GM12878 (cell line): ENCODE measurements at regions not wholly inside any gene's neighbourhood (a gene's known extent, or its start where the extent isn't known, plus 50 kb on each side); places are given as distances from the start of the nearest gene placed in this dataset.
A peak's percentile ranks its signal among the peaks of the same experiment; 100 is the strongest.

Experiments used
- CREB1 ChIP-seq: IDR thresholded peaks from 2 replicates; pipeline ENCODE4 v1.6.1; 2012; ENCODE audit warnings: low read depth, mild to moderate bottlenecking, inconsistent platforms
- FOXM1 ChIP-seq: IDR thresholded peaks from 2 replicates; pipeline ENCODE4 v1.6.1; 2012; ENCODE audit warnings: low read depth, mild to moderate bottlenecking, inconsistent platforms, low read length, moderate library complexity
- GABPA ChIP-seq: IDR thresholded peaks from 2 replicates; pipeline ENCODE4 v1.6.1; 2014; ENCODE audit warnings: antibody characterized with exemption, low read depth, mild to moderate bottlenecking, inconsistent platforms
- HDGF ChIP-seq: fragments of 450-650 bp; IDR thresholded peaks from 2 replicates; pipeline ENCODE4 v1.6.1; 2016; ENCODE audit warnings: antibody characterized with exemption
- JUND ChIP-seq: IDR thresholded peaks from 2 replicates; pipeline ENCODE4 v1.6.1; 2012; ENCODE audit warnings: low read depth, mild to moderate bottlenecking, low read length, improper control_type of control experiment, moderate library complexity
- KLF5 ChIP-seq: fragments of 450-650 bp; IDR thresholded peaks from 2 replicates; pipeline ENCODE4 v1.6.1; 2014; ENCODE audit warnings: mild to moderate bottlenecking; ENCODE audit not compliant: partially characterized antibody
- PAX8 ChIP-seq: fragments of 450-650 bp; IDR thresholded peaks from 2 replicates; pipeline ENCODE4 v1.6.1; 2017; ENCODE audit warnings: mild to moderate bottlenecking, moderate library complexity
- POLR2AphosphoS2 ChIP-seq: IDR thresholded peaks from 2 replicates; pipeline ENCODE4 v1.6.1; 2011; ENCODE audit warnings: low read depth, mild to moderate bottlenecking, low read length, improper control_type of control experiment, moderate library complexity
- POU2F2 ChIP-seq: IDR thresholded peaks from 3 replicates; pipeline ENCODE4 v1.6.1; 2011; ENCODE audit warnings: low read depth, mild to moderate bottlenecking, low read length, borderline replicate concordance
- RAD21 ChIP-seq: IDR thresholded peaks from 2 replicates; pipeline ENCODE4 v1.6.1; 2011; ENCODE audit warnings: mild to moderate bottlenecking, low read depth, low read length, moderate library complexity; ENCODE audit not compliant: insufficient read depth
- RELA ChIP-seq: fragments of 450-650 bp; IDR thresholded peaks from 2 replicates; pipeline ENCODE4 v1.8.0; 2014; ENCODE audit warnings: borderline replicate concordance; ENCODE audit not compliant: partially characterized antibody
- RUNX3 ChIP-seq: IDR thresholded peaks from 2 replicates; pipeline ENCODE4 v1.6.1; 2012; ENCODE audit warnings: low read length, inconsistent platforms
- SKIL ChIP-seq: fragments of 450-650 bp; IDR thresholded peaks from 2 replicates; pipeline ENCODE4 v1.6.1; 2017; ENCODE audit warnings: mild to moderate bottlenecking, low read depth, inconsistent platforms; ENCODE audit not compliant: poor library complexity, severe bottlenecking
- STAT3 ChIP-seq: IDR thresholded peaks from 2 replicates; pipeline ENCODE4 v1.6.1; 2011; ENCODE audit warnings: low read depth, low read length, improper control_type of control experiment
- SUZ12 ChIP-seq: fragments of 200-600 bp; sonication (generic); IDR thresholded peaks from one replicate; pipeline ENCODE4 v1.6.1; 2018; ENCODE audit warnings: antibody characterized with exemption, mild to moderate bottlenecking; ENCODE audit not compliant: unreplicated experiment
- TAF1 ChIP-seq: IDR thresholded peaks from 2 replicates; pipeline ENCODE4 v1.6.1; 2011; ENCODE audit warnings: mild to moderate bottlenecking, low read depth, low read length, borderline replicate concordance
- TBL1XR1 ChIP-seq: IDR thresholded peaks from 2 replicates; pipeline ENCODE4 v1.6.1; 2012; ENCODE audit warnings: low read depth, low read length, improper control_type of control experiment
- TCF7 ChIP-seq: IDR thresholded peaks from 2 replicates; pipeline ENCODE4 v1.6.1; 2014; ENCODE audit warnings: antibody characterized with exemption, borderline replicate concordance
- ZNF217 ChIP-seq: fragments of 450-650 bp; IDR thresholded peaks from 2 replicates; pipeline ENCODE4 v1.6.1; 2017; ENCODE audit warnings: antibody characterized with exemption, mild to moderate bottlenecking
- TF ChIP-seq, protein P1 (sequence below): IDR thresholded peaks from 2 replicates; pipeline ENCODE4 v1.6.1; 2012; ENCODE audit warnings: low read length, inconsistent platforms
- TF ChIP-seq, protein P2 (sequence below): fragments of 450-650 bp; formaldehyde crosslinking; IDR thresholded peaks from 2 replicates; pipeline ENCODE4 v1.4.0; 2020; ENCODE audit warnings: mild to moderate bottlenecking, moderate library complexity

DNA sequence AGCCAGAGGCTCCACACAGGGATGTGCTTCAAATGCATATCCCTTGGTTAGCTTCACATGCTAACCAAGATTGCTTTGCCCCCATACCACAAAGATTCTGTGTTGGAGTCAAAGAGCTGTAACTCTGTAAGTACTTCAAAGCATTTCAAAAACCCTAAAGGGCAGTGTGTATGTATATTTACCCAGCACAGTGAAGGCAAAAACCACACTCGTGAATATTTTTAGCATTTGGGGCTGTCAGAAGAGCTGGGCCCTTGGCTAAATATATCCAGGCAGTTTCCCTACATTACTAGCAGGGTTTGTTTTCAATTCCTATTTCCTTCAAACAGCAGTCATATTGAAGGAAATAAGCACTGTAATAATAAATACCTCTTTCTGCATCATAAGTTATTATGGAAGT lies 84.2 kb upstream of the STEAP1B start (continued):
- TF ChIP-seq, protein P1, sequence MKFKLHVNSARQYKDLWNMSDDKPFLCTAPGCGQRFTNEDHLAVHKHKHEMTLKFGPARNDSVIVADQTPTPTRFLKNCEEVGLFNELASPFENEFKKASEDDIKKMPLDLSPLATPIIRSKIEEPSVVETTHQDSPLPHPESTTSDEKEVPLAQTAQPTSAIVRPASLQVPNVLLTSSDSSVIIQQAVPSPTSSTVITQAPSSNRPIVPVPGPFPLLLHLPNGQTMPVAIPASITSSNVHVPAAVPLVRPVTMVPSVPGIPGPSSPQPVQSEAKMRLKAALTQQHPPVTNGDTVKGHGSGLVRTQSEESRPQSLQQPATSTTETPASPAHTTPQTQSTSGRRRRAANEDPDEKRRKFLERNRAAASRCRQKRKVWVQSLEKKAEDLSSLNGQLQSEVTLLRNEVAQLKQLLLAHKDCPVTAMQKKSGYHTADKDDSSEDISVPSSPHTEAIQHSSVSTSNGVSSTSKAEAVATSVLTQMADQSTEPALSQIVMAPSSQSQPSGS: peak; percentile 41; the same call in 1 of the 2 replicates
- TF ChIP-seq GABPA (no peak), ZNF217 (no peak), HDGF (no peak), POLR2AphosphoS2 (no peak), SKIL (no peak), POU2F2 (no peak), RUNX3 (peak; percentile 86), CREB1 (no peak), STAT3 (no peak), PAX8 (no peak), TCF7 (peak; percentile 45; the same call in 1 of the 2 replicates), RAD21 (no peak), JUND (no peak), SUZ12 (no peak), TBL1XR1 (no peak), KLF5 (no peak), RELA (no peak), FOXM1 (peak; percentile 43; the same call in 1 of the 2 replicates), TAF1 (no peak)
- TF ChIP-seq, protein P2, sequence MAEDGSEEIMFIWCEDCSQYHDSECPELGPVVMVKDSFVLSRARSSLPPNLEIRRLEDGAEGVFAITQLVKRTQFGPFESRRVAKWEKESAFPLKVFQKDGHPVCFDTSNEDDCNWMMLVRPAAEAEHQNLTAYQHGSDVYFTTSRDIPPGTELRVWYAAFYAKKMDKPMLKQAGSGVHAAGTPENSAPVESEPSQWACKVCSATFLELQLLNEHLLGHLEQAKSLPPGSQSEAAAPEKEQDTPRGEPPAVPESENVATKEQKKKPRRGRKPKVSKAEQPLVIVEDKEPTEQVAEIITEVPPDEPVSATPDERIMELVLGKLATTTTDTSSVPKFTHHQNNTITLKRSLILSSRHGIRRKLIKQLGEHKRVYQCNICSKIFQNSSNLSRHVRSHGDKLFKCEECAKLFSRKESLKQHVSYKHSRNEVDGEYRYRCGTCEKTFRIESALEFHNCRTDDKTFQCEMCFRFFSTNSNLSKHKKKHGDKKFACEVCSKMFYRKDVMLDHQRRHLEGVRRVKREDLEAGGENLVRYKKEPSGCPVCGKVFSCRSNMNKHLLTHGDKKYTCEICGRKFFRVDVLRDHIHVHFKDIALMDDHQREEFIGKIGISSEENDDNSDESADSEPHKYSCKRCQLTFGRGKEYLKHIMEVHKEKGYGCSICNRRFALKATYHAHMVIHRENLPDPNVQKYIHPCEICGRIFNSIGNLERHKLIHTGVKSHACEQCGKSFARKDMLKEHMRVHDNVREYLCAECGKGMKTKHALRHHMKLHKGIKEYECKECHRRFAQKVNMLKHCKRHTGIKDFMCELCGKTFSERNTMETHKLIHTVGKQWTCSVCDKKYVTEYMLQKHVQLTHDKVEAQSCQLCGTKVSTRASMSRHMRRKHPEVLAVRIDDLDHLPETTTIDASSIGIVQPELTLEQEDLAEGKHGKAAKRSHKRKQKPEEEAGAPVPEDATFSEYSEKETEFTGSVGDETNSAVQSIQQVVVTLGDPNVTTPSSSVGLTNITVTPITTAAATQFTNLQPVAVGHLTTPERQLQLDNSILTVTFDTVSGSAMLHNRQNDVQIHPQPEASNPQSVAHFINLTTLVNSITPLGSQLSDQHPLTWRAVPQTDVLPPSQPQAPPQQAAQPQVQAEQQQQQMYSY (CRISPR knock-in tag): no peak
